HUES64 (cell line): ENCODE measurements at regions not wholly inside any gene's neighbourhood (a gene's known extent, or its start where the extent isn't known, plus 50 kb on each side); places are given as distances from the start of the nearest gene placed in this dataset.

Experiments
- H3K27ac ChIP-seq: 2 replicates; pipeline ENCODE4 v1.7.0; 2013; ENCODE audit warnings: low read depth, low read length, inconsistent platforms
- H3K27me3 ChIP-seq: 2 replicates; pipeline ENCODE4 v1.6.1; 2013; ENCODE audit warnings: mild to moderate bottlenecking, low read length; ENCODE audit not compliant: insufficient read depth
- H3K36me3 ChIP-seq: 2 replicates; pipeline ENCODE4 v1.6.1; 2013; ENCODE audit warnings: mild to moderate bottlenecking, low read length; ENCODE audit not compliant: insufficient read depth
- H3K4me1 ChIP-seq: 2 replicates; pipeline ENCODE4 v1.6.1; 2013; ENCODE audit warnings: mild to moderate bottlenecking, low read length, moderate library complexity; ENCODE audit not compliant: insufficient read depth
- H3K4me3 ChIP-seq: 2 replicates; pipeline ENCODE4 v1.5.1; 2013; ENCODE audit warnings: mild to moderate bottlenecking, low read length, moderate library complexity
- H3K9ac ChIP-seq: 2 replicates; pipeline ENCODE4 v1.6.1; 2013; ENCODE audit warnings: mild to moderate bottlenecking, low read depth, low read length
- H3K9me3 ChIP-seq: 2 replicates; pipeline ENCODE4 v1.6.1; 2013; ENCODE audit warnings: low read depth, low read length; ENCODE audit not compliant: insufficient read depth
- WGBS: fragments of 150-250, 120-280 bp; methylation state at CpG from one replicate; pipeline ENCODE4 v1.1.7; 2013; ENCODE audit warnings: missing lambda C conversion rate; 5-methylcytosine and 5-hydroxymethylcytosine counted together

GRCh38 chr9:78788101-78788500, 491.2 kb downstream of the PSAT1 start:
- no peaks in the 10 kb centered on the region for H3K27me3 ChIP-seq
- no peaks in the 10 kb centered on the region for H3K36me3 ChIP-seq
- no peak overlapping the region for H3K9ac ChIP-seq
- H3K4me3 ChIP-seq, result no peak overlapping the region
- no peaks in the 10 kb centered on the region for H3K4me1 ChIP-seq
- no peak overlapping the region for H3K27ac ChIP-seq
- H3K9me3 ChIP-seq, result no peaks in the 10 kb centered on the region

DNA sequence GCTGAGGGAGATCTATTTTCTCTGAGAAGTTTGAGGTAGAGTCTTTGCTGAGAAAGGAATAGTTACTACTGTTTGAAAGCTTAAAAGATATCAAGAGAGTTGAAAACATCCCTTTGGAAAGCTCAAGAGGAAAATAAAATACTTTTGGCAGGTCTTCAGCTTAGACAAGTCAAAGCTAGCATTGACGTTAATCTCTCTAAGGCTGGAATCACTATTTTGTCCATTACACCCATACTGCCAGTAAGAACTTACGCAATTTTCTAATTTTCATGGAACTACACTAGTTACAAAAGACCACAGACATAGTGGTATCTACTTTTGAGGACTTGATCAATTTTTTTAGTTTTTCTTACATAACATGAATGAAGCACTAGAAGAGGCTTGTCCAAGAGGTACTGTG, 494.9 kb downstream of the PSAT1 start:
- no peaks in the 10 kb centered on the region for H3K9me3 ChIP-seq
- 95% methylated on average over 2 of the region's 2 CpGs for WGBS
- H3K4me3 ChIP-seq, result no peak overlapping the region
- no peak overlapping the region for H3K27ac ChIP-seq
- H3K4me1 ChIP-seq, result no peaks in the 10 kb centered on the region
- no peaks in the 10 kb centered on the region for H3K36me3 ChIP-seq
- H3K27me3 ChIP-seq, result no peaks in the 10 kb centered on the region
- no peak overlapping the region for H3K9ac ChIP-seq

DNA sequence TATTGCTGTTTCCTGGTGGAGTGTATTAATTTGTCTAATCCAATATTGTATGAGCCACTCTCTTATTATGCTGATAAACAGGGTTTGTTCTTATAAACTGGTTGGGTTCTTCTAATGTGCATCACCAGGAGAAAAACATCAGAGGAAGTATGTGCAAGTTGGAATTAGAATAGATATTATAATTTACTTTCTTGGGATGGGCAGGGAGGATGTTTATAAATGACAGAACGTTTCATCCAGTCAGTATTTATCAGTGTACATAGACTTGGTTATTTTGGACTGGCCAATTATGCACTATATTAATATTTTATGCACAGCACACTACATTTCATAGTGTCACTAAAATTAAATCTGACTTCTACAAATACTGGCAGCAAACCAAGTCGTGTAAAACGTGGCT, 495.8 kb downstream of the PSAT1 start:
- Histone ChIP-seq H3K4me1 (no peaks in the 10 kb centered on the region), H3K4me3 (no peak overlapping the region), H3K9ac (no peak overlapping the region), H3K27ac (no peak overlapping the region), H3K27me3 (no peaks in the 10 kb centered on the region), H3K9me3 (no peaks in the 10 kb centered on the region), H3K36me3 (no peaks in the 10 kb centered on the region)
- WGBS, result 90% methylated on average over 2 of the region's 3 CpGs

DNA sequence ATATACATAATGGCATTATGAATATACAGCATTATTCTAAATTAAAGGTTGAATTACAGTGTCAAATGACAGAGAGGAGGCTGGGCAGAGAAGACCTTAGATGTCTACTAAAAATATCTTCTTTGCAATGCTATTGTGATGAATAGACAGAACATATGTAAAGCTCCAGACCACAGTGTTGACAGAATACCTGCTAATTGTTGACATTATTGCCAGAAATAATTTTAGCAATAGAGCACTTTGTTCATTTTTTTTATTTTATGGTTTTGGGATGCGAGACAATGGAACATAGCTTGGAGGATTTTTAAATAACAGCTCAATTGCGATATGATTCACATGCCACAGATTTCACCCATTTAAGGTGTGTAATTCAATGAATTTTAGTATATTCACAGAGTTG, 508.8 kb downstream of the PSAT1 start:
- Histone ChIP-seq H3K4me3 (no peak overlapping the region), H3K36me3 (no peaks in the 10 kb centered on the region), H3K27ac (no peak overlapping the region), H3K9me3 (no peaks in the 10 kb centered on the region), H3K4me1 (no peaks in the 10 kb centered on the region), H3K9ac (no peak overlapping the region), H3K27me3 (no peaks in the 10 kb centered on the region)
- WGBS, result 100% methylated on average over 2 of the region's 2 CpGs

GRCh38 chr9:78806492-78807160, 509.7 kb downstream of the PSAT1 start:
- H3K27ac ChIP-seq, result no peak overlapping the region
- 91% methylated on average over 4 of the region's 4 CpGs for WGBS
- no peaks in the 10 kb centered on the region for H3K27me3 ChIP-seq
- no peak overlapping the region for H3K9ac ChIP-seq
- H3K4me3 ChIP-seq, result no peak overlapping the region
- H3K4me1 ChIP-seq, result peaks cover 4% of the 10 kb centered on the region; the same call in 1 of the 2 replicates
- H3K36me3 ChIP-seq, result no peaks in the 10 kb centered on the region
- H3K9me3 ChIP-seq, result no peaks in the 10 kb centered on the region

- Histone ChIP-seq H3K9me3 (no peaks in the 10 kb centered on the region), H3K27me3 (no peaks in the 10 kb centered on the region), H3K4me3 (no peak overlapping the region), H3K9ac (no peak overlapping the region), H3K4me1 (peaks cover 10% of the 10 kb centered on the region; the same call in 1 of the 2 replicates), H3K27ac (no peak overlapping the region), H3K36me3 (no peaks in the 10 kb centered on the region)
- 73% methylated on average over 4 of the region's 4 CpGs for WGBS
Measured at GRCh38 chr9:78807286-78807685, 510.4 kb downstream of the PSAT1 start.

GRCh38 chr9:78808048-78808447, 511.1 kb downstream of the PSAT1 start:
- Histone ChIP-seq H3K9me3 (no peaks in the 10 kb centered on the region), H3K4me1 (peaks cover 13% of the 10 kb centered on the region; the same call in 1 of the 2 replicates), H3K36me3 (no peaks in the 10 kb centered on the region), H3K27ac (no peak overlapping the region), H3K27me3 (no peaks in the 10 kb centered on the region), H3K9ac (no peak overlapping the region), H3K4me3 (no peak overlapping the region)
- WGBS, result 98% methylated on average over 3 of the region's 3 CpGs

- no peak overlapping the region for H3K4me3 ChIP-seq
- no peaks in the 10 kb centered on the region for H3K36me3 ChIP-seq
- no peak overlapping the region for H3K27ac ChIP-seq
- peaks cover 13% of the 10 kb centered on the region; the same call in 1 of the 2 replicates for H3K4me1 ChIP-seq
- H3K9me3 ChIP-seq, result no peaks in the 10 kb centered on the region
- 88% methylated on average over 10 of the region's 10 CpGs for WGBS
- no peaks in the 10 kb centered on the region for H3K27me3 ChIP-seq
- no peak overlapping the region for H3K9ac ChIP-seq
Measured at GRCh38 chr9:78811622-78812276, 514.8 kb downstream of the PSAT1 start.

DNA sequence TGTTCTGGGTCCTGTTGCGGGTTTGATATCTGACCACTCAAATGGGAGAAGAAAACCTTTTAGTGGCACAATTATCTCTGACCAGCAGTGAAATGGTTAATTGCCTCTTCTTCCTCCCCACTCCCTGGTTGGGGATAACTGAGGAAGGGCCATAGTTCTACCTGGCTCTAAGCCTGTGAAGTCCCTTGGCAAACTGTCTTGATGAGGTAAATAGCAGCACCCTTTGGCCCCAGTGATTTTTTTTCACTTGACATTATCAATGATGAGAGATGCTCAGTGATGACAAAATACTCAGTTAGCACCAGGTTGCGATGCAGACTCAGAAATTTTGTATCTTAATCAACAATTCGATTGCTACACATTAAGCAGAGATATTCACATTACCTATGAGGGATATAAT, 515.7 kb downstream of the PSAT1 start:
- H3K27ac ChIP-seq, result no peak overlapping the region
- WGBS, result 99% methylated on average over 3 of the region's 3 CpGs
- H3K4me3 ChIP-seq, result no peak overlapping the region
- H3K4me1 ChIP-seq, result peaks cover 13% of the 10 kb centered on the region; the same call in 1 of the 2 replicates
- no peaks in the 10 kb centered on the region for H3K9me3 ChIP-seq
- no peak overlapping the region for H3K9ac ChIP-seq
- H3K36me3 ChIP-seq, result no peaks in the 10 kb centered on the region
- no peaks in the 10 kb centered on the region for H3K27me3 ChIP-seq

- Histone ChIP-seq H3K27me3 (no peaks in the 10 kb centered on the region), H3K9ac (no peak overlapping the region), H3K4me1 (peaks cover 13% of the 10 kb centered on the region; the same call in 1 of the 2 replicates), H3K9me3 (no peaks in the 10 kb centered on the region), H3K27ac (no peak overlapping the region), H3K4me3 (no peak overlapping the region), H3K36me3 (no peaks in the 10 kb centered on the region)
- 97% methylated on average over 13 of the region's 15 CpGs for WGBS
Measured at GRCh38 chr9:78813602-78814180, 516.8 kb downstream of the PSAT1 start.

- Histone ChIP-seq H3K27ac (no peak overlapping the region), H3K36me3 (no peaks in the 10 kb centered on the region), H3K4me3 (no peak overlapping the region), H3K9ac (no peak overlapping the region), H3K9me3 (no peaks in the 10 kb centered on the region), H3K27me3 (no peaks in the 10 kb centered on the region), H3K4me1 (no peaks in the 10 kb centered on the region)
- 63% methylated on average over 9 of the region's 9 CpGs for WGBS
Measured at GRCh38 chr9:78821126-78821822, 524.3 kb downstream of the PSAT1 start.
